Stimulated activated CD8-positive, alpha-beta memory T cell treated with anti-CD3 and anti-CD28 coated beads, Interleukin-4, amount 100 ng/mL, for 24 hours (primary cell): ENCODE measurements at regions not wholly inside any gene's neighbourhood (a gene's known extent, or its start where the extent isn't known, plus 50 kb on each side); places are given as distances from the start of the nearest gene placed in this dataset.

Experiments used
- DNase-seq: peaks from one replicate; pipeline ENCODE4 v3.0.0-alpha.2; 2020; ENCODE audit warnings: low read depth

DNA sequence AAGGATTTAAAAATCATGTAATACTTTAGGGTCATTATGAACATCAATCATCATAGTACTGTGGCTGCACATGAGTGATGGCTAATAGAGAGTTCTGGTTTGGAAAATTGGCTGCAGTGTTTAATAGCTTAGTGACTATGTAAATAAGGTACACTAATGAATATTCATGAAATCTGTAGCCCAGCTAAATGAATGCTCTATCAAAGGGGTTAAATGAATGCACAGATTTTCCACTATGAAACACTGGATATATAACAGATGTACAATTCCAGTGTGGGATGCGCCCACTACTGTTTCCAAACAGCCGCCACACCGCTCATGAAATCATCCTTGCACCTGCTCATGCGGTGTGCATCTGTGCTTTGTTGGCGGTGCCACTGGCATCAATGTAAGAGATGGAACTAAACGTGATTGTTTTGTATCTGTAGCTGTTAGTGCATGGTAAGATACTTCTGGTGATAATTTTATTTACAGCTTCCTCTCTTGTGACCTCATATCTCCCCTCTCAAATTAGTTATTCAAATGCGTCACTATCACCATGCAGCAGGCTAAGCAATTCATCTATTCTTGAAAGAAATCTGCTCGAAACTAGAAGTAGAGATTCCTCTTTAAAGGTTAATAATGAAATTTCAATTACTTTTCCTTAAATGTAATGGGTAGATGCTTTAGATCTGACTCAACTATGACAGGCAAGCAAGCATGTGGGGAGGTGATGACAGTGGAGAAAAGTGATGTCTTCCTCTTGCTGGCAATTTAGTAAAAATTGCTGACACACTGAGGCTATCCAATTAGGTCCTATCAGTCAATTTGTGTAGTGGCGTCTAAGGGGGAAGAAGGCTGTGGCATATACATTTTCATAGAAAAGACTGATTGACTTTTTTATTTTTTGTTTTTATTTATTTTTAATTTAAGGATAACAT is 433.6 kb downstream of the AEBP2 start:
- no peak for DNase-seq

DNA sequence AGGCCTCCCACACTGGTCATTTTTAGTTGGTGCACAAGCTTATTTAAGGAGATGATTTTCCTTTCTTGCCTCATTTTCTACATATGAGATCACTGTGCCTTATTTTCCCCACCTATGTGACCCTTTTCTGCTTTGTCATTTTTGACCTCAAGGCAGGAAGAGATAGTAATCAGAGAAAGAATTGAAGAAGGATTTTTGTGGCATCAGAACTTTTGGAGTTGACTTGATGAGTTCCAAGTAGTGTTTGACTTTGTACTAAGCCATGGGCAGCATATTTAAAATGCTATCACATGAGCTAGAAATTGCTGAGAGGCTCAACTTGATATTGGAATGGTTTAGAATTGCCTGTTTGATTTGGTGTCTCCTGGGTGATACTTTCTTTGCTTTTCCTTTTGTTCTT is 440.8 kb downstream of the AEBP2 start:
- DNase-seq, result no peak

DNA sequence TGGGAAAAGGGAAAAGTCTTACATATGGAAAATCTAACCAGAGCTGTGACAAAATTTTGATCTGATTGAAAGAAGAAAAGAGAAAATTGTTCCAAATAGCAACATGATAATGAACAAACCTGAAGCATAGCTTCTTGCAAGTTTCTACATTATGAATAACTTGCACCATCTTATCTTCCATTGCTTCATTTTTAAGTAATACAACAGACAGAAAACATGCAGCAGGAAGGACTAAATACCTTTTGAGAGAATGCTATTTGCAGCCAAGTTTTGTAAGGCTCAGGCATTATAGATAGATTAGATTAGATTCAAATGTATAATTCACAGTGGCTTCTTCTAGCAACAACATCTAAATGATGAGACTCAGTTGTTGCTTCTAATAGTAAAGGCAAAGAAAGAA is 441.4 kb downstream of the AEBP2 start:
- DNase-seq, result no peak

DNA sequence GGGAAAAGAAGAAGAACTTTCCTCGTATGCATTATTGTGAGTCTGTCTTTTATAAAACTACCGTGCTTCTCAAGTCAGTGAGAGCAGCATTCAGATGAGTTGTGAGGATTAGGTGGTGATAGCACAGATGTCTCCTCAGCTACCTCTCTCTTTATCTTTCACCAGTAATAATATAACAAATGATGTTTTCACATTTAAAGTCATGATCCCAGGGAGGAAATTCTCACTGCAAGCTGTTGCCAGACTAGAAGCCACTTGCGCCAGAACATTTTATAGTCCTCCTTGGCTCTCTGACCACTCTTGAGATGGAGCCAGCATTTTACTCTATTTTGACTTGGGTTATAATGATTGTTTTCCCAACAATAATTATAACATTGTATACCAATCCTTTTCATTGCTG is 443.1 kb downstream of the AEBP2 start:
- no peak for DNase-seq

DNA sequence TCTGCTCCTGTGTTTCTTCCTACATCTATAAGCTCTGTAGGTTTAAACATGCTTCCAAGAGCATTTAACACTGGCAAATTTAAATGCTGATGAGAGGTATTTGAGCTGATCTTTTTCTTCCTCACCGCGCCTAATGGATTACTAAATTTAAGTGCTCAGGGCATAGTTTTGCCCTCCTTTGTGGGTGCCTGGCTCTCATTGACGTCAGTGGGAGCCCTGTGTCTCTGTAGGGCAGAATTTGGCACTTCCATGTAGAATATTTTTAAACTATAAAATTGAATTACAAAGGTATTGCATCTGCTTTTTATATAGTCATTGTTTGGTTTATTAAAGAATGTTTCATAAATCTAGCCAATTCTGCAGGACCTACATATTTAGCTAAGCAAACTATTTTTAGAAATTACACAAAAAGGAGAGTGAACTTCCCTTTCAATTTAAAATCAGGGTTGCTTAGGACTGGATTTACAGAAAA is 444.8 kb downstream of the AEBP2 start:
- no peak for DNase-seq

DNA sequence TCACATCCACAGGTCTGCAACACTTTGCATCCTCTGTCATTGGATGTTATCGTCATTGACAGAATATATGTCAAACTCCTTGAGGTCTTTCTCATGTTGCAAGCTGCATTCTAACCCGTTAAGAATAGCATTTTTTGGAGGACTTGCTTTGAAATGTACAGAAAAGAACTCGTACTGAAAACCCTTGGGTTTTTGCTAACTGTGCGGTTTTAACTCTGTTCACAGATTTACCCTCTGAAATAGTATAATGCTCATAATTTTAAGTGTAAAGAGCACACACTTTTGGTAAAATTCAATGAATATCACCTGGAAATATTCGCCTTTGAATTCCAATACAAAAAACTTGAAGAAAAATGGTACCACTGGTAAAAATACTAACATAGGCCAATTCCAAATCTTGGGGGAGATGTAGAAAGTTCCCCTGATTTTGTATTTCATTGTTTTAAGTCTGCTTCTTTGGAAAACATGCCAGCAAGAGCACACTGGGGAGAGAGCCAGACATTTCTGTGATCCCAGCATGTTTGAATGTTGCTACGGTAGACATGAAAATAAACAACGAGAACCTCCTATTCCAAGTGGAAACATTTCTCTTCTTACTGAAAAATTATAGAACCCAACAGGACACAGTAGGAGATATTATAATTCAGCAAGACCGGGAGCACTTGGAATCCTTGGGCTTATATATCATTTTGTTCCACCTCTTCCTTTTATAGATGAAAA is 446.0 kb downstream of the AEBP2 start:
- DNase-seq, result no peak

DNA sequence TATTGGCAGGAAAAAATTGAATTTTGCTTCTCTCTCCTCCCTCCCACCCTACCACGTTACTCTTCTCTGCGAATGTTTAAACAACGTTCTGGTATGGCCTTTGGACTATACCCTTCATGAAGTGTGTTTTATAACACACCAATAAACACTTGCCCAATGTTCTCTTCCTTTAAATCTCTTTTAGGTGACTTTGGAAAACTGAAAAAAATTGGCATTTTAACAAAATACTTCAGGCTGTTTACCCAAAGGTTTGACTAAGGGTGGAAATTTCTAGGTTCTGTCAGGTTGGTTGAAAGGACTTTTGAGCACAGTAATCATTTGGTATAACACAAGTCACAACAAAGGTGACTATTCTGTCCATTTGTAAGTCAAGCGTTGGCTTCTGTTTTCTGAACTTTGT is 446.8 kb downstream of the AEBP2 start:
- no peak for DNase-seq

DNA sequence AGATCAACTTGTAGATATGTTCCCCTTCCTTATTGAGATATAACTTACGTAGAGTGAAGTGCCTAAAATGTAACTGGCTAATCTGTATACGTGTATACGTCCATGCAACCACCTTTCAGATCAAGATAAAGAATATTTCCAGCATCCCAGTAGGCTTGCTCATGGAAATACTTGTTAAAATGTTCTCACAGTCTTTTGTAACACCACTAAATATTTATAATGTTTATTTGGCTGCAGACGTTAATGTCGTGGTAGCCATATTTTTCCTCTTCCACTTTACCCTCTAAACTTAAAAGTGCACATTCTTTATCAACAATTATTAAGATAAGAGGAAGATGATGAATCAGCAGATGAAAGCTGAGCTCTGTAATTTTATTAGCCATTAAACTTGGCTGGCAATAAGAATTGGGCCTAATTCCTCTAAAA is 447.4 kb downstream of the AEBP2 start:
- no peak for DNase-seq

DNA sequence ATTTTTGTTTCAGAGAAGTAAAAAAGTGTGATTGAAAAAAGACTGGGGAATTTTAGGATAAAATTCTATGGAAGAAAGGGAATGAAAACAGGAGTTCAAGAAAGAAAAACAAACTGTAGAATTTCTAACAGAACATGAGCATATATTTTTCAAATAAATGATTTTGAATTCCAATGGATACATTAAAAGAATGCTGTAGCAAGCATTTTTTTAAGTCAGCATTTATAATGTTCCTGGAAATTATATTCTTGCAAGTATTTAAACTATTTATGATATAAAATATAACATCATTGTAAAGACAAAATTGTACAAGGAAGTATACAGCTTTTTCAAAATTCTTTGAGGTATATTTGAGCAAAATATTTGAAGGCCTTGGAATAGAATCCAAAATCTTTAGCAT is 450.7 kb downstream of the AEBP2 start:
- no peak for DNase-seq

DNA sequence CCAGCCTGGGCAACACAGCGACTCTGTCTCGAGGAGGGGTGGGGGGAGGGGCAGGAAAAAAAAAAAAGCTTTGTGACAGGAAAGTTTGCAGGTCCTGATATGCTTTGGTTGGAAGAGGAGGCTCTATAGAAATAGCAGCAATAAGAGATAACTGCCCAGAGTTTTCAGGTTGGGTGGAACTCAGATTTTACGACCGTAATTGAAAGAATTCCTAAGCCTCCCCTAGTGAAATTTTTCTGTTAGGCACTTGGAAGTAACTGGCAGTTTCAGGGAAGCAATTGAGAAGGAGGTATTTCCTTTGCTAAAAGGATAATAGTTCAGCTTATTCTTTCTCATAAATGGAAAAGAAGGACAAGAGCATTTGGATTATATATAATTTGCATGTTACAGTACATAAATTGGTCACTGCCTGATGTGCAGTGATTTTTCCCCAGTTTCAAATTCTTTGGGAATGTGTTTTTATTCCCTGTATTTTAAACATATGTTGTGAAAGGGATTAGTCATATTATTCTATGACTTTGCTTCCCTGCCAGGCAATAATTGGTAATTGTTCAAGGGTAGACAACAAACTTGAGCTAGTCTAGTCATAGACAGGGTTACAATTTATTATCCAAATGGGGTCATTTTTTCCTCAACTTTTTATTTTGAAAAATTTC is 452.8 kb downstream of the AEBP2 start:
- DNase-seq, result no peak

DNA sequence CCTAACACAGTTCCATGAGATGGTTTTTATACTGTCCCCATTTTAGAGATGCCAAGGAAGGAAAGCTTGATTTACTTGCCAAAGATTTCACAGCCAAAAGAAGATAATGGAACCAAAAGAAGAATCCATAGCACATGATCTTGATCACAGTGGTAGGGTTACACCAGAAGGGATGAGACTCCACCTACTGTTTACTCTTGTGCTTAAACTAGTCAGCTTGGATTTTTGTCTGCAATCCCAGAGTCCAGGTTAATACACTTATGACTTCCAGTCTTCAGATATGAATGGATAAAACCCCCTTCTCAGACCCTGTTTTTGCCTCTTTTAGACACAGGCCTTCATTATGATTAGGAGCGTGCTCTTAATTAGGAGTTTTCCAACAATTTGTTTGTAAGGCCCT is 454.2 kb downstream of the AEBP2 start:
- no peak for DNase-seq

DNA sequence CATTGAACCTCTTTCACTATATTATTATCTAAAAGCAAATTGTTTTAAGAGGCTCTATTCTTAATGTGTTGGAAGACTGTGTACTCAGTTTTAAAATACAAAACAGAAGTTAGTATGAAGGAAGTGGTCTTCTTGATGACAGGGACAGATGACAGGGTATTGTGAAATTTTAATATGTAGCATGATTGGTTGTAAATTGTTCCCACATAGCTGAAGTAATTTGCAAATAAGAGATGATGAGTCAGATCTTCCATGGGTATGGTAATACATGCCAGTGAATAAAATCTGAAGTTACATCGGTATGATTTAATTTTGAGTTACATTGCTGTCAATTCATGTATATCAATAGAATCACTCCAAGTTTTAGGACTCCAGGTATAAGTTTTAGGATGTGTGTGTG is 454.8 kb downstream of the AEBP2 start:
- no peak for DNase-seq

DNA sequence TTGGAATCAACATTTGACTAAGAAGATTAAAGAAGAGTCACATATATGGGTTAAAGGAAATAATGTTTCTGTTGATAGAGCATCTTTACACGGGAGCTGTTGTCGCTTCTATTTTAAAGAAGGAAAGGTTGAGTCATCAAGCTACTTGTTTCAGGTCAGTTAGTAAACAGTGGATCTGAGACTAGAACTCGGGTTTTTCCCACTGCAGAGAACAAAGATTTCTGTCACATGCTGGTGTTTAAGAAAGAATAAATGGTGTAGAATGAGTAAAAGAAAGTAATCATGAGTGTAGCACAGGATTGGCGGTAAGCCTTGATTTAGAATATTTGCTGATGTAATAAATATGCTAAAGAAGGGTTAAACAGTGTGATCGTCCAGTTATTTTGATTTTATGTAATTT is 455.5 kb downstream of the AEBP2 start:
- DNase-seq, result no peak

DNA sequence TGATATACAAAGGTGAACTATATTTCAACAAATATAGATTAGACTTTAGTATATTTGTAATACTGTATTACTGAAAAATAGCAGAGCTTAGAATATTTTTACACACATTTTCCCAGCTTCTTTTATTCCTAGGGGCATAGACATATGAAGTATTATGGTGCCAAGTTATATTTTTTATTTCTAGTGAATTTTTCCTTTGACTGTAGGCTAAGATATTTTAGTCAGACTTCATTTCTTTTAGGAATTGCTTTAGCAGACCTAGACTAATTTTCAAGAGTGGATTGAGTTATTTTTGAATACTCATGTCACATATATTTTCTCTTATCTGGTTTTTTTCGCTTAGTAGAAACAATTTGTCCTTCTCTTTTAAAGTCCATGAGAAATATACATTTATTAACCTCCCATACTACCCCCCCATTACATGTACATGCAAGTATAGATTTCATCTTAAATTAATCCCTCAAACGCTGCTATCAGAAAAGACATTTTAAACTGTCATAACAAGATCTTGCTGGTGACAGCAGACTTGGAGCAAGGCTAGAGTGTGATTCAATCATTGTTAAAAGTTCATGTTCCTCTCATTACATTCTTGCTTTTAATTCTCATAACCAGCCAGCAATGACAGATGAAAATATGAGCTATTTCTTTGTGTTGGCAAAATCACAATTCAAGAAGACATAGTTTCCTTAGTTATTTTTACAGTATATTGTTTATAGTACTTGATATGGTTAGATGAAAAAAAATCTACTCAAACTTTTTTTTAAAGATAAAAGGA is 456.1 kb downstream of the AEBP2 start:
- no peak for DNase-seq

DNA sequence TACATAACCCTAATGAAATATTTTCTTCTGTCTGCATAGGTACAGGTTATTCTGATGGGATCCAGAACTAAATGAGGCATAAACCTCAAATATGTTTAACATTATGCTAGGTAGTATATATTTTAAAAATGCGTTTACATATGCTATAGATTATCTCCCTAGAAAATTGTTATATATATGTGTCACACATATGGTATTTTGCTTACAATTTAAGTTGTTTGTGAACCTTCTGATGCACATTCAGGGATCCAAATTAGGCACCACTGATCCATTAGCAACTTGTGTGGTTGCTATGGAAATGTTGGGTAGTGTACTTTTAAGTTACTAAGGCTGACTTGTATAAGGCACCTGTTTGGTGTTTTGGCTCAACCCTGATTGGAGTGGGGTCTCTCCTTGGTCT is 456.7 kb downstream of the AEBP2 start:
- no peak for DNase-seq

DNA sequence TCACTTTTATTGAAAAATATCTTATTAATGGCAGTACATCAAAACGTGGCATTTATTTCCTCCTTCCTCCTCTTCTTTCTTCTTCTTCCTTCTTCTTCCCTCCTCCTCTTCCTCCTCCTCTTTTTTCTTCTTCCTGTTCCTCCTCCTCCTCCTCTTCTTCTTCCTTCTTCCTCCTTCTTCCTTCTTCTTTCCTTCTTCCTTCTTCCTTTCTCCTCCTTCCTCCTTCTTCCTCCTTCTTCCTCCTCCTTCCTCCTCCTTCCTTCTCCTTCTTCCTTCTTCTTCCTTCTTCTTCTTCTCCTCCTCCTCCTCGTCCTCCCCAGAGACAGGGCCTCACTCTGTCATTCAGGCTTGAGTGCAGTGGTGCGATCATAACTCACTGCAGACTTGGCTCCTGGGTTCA is 457.2 kb downstream of the AEBP2 start:
- no peak for DNase-seq

DNA sequence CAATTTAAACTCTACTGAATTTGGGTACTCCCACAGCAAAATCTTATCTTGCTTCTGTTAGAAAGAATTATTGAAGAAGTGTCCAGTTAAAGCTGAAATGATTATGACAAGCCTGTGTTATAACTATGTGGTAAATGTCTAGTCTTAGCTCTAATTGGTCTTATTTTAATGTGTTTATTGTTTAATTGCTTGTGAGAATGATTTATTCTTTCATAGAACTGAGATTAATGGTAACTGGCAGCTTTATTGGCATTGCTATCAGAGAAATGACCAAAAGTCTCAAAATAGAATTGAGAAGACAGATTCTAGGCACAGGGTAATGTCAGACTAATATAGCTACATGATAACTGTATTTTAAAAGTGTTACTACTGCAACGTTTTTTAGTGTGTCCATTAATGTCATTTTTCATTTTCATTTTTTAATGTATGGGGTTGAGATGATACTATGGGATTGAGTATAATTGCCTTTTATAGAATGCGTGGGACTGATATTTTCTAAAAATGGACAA is 458.7 kb downstream of the AEBP2 start:
- DNase-seq, result no peak

DNA sequence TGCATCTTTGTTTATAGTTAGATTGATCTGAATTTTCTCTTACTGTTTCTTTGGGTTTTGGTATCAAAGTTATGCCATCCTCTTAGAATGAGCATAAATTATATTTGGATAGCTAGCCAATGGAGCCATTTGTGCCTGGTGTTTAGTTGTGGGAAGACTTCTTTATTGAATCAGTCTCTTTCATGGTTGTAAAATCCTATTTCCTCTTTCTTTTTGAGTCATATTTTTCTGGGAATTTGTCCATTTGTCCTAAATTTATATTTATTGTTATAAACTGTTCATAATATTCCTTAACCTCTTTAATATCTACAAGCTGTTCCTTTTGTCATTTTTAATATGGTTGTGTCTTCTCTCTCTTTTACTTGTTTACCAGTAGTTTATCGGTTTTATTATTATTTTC is 462.5 kb downstream of the AEBP2 start:
- DNase-seq, result no peak

DNA sequence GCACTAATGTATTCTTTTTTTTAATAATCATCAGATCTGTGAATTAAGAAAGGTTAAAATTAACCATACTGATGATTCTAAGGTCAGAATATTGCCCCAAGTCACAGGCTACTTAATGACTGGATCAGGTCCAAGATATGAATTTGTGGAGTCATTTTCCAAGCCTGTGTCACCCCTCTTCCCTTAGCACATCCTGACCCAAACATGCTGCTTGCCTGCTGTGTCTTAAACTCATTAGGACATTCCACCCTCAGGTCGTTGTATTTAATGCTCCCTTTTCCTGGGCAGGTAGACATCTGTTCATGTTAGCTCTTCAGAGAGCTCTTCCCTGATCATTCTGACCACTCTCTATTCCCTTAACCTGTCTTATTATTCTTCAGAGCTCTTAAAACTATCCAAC is 463.5 kb upstream of the PDE3A start:
- no peak for DNase-seq

DNA sequence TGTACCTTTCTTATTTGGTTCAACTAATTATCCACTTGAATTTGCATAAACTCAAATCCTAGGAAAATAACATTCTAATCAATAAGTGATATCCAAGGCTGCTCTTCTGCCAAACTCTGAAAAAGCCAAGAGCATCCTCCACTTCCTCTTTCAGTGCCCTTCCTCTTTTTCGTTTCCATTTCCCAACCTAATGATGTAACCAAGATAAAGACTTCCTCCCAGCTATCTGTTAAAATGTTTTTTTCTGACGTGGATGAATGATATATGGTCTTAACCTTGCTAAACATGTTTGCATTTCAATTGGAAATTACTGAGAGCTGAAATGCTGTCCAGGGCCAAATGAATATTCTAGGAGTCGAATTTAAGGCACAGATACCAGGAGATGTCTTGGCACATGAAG is 459.5 kb upstream of the PDE3A start:
- DNase-seq, result no peak

DNA sequence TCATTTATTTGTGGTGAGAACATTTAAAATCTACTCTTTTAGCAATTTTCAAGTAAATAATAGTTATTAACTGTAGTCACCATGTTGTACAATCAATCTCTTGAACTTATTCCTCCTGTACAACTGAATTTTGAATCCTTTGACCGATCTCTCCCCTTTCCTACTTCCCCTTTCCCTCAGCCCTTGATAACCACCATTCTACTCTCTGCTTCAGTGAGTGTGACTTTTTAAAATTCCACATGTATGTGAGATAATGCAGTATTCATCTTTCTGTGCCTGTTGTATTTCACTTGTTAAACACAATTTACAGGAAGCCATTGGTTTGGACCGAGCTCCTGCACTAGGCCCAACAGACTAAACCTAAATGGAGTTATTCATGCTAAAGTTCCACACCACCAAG is 458.9 kb upstream of the PDE3A start:
- no peak for DNase-seq

DNA sequence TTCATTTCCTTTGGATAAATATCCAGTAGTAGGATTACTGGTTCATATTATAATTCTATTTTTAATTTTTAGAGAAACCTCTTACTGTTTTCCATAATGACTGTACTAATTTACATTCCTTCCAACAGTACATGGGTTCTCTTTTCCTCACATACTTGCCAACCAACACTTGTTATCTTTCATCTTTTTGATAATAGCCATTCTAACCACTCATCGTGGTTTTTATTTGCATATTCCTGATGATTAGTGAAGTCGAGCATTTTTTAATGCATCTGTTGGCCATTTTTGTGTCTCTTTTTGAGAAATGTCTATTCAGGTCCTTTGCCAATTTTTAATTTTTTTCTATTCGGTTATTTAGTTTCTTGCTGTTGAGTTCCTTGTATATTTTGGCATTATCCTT is 457.7 kb upstream of the PDE3A start:
- no peak for DNase-seq
